ENCODE measurements at regions not wholly inside any gene's neighbourhood (a gene's known extent, or its start where the extent isn't known, plus 50 kb on each side); places are given as distances from the start of the nearest gene placed in this dataset.

DNA sequence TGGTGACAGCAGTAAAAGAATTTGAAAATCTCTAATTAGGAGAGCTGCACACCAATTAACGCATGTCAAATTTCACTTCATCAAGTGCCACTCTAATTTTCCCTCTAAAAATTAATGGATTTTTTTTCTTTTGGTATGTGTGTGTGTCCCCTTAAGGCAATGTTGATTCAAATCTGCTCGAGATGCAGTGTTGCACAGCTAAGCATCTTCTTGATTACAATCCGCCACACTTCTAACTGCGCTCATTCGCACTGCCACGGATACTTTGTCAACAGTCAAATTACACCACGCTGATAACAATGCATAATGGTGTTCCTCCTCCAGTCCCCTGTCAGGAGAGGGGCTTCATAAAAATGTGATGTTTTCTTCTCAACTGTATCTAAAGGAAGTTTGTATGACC, 261.4 kb downstream of the MEIS1 start:
- TF ChIP-seq, protein P1, sequence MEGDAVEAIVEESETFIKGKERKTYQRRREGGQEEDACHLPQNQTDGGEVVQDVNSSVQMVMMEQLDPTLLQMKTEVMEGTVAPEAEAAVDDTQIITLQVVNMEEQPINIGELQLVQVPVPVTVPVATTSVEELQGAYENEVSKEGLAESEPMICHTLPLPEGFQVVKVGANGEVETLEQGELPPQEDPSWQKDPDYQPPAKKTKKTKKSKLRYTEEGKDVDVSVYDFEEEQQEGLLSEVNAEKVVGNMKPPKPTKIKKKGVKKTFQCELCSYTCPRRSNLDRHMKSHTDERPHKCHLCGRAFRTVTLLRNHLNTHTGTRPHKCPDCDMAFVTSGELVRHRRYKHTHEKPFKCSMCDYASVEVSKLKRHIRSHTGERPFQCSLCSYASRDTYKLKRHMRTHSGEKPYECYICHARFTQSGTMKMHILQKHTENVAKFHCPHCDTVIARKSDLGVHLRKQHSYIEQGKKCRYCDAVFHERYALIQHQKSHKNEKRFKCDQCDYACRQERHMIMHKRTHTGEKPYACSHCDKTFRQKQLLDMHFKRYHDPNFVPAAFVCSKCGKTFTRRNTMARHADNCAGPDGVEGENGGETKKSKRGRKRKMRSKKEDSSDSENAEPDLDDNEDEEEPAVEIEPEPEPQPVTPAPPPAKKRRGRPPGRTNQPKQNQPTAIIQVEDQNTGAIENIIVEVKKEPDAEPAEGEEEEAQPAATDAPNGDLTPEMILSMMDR (IDR thresholded peaks at IDR 0.05): no peak
- DNase-seq (ENCODE audit: low spot score) (no peak), ATAC-seq (ENCODE audit: low FRiP score) (no peak)

GRCh38 chr2:66696886-66697285, 262.0 kb downstream of the MEIS1 start:
- ATAC-seq (ENCODE audit: low FRiP score) (no peak), DNase-seq (ENCODE audit: low spot score) (no peak)
- TF ChIP-seq, protein P1 (IDR thresholded peaks at IDR 0.05): no peak

DNA sequence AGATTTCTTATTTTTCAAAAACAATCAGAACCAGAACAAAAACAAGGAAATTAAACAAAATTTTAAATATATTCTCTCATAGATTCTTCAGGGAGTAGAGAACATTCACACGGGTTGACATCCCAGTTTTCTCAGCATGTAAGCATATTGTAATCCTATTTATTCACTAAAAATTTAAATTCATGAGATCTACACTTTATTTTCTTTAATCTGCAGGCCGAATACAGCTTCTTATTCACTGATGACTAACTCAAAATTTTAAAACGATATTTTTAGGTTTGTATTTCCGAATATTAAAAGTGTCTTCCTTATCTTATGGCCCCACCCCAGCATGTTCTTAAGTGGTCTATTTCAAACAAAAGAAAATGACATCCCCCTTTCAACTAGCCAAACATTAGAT, 262.4 kb downstream of the MEIS1 start:
- no peak for DNase-seq (ENCODE audit: low spot score)

DNA sequence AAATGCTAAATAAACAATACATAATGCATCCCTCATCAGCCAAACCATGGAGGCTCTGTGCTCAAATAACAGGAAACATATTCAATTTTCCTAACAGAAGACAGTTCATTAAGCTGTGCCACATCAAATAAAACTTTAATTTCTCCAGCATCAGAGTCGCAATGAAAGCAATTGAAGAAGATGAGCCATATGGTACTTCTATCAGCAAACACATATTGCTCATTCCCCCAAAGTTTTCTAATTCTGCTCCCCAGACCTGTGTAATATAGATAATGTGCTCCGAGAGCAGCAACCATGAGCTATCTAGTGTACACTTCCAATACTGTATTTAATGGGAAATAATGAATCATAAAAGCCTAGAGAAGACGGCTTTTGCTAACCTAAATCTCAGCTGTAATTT, 263.2 kb downstream of the MEIS1 start:
- no peak for ATAC-seq (ENCODE audit: low FRiP score)
- TF ChIP-seq, protein P1 (IDR thresholded peaks at IDR 0.05): no peak

More for the DNA sequence above, 262.4 kb downstream of the MEIS1 start:
- ATAC-seq (ENCODE audit: low FRiP score): no peak
- TF ChIP-seq, protein P1 (IDR thresholded peaks at IDR 0.05): no peak

DNA sequence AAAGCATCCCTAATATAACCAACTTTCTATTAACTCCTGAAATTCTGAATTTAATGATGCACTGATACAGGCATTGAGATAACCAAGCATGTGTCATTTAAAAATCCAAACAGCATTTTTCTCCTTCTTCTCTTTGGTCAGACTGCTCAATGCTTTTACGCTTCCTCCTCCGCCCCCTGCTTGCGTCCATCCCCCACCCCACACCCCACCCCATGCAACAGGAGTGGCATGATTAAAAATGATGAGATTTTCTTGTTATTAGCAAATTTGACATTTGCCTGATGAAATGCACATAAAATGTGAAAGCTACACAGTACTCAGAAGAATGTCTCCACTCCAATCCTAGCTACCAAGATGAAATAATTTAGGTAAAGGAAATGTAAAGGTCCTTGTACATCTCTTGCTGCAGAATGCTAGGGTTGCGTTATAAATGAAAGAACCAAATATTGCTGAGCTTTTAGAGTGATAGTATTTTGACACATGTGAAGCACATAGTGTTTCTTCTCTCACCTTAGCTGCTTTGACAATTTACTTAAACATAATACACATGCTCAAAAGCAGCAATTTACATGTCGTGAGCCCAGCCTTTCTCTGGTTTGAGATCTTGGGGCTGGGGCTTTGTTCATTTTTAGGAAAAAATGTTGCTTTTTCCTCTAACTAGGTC, 263.8 kb downstream of the MEIS1 start:
- TF ChIP-seq, protein P1 (IDR thresholded peaks at IDR 0.05): no peak
- ATAC-seq (ENCODE audit: low FRiP score) (no peak), DNase-seq (ENCODE audit: low spot score) (no peak)

More for the DNA sequence above, 263.2 kb downstream of the MEIS1 start:
- DNase-seq (ENCODE audit: low spot score): no peak

GRCh38 chr2:66699416-66699792, 264.5 kb downstream of the MEIS1 start:
- DNase-seq (ENCODE audit: low spot score) (no peak), ATAC-seq (ENCODE audit: low FRiP score) (no peak)
- TF ChIP-seq, protein P1 (IDR thresholded peaks at IDR 0.05): no peak
